Suppressor macrophage treated with lipopolysaccharide for 1 hour (primary cell): ENCODE measurements at regions not wholly inside any gene's neighbourhood (a gene's known extent, or its start where the extent isn't known, plus 50 kb on each side); places are given as distances from the start of the nearest gene placed in this dataset.

Experiments used
- DNase-seq, 3 donors: peaks; one replicate each; pipeline ENCODE4 v3.0.0-alpha.2; 2020 to 2022

GRCh38 chr4:44914748-44915147, 188.4 kb upstream of the GNPDA2 start:
- no peak for DNase-seq

GRCh38 chr4:44914223-44914622, 187.9 kb upstream of the GNPDA2 start:
- no peak for DNase-seq

GRCh38 chr4:44912980-44913379, 186.6 kb upstream of the GNPDA2 start:
- no peak for DNase-seq

GRCh38 chr4:44908565-44908964, 182.2 kb upstream of the GNPDA2 start:
- no peak for DNase-seq

GRCh38 chr4:44872246-44872645, 145.9 kb upstream of the GNPDA2 start:
- no peak for DNase-seq

- DNase-seq: no peak
Measured at GRCh38 chr4:44871133-44871532, 144.8 kb upstream of the GNPDA2 start.

- no peak for DNase-seq
Measured at GRCh38 chr4:44869985-44870384, 143.6 kb upstream of the GNPDA2 start.

GRCh38 chr4:44869222-44869882, 143.0 kb upstream of the GNPDA2 start:
- no peak for DNase-seq

- peak; percentile 26 to 67 (median 58) for DNase-seq
Measured at GRCh38 chr4:44861756-44862155, 135.4 kb upstream of the GNPDA2 start.

- no peak for DNase-seq
Measured at GRCh38 chr4:44859477-44859876, 133.1 kb upstream of the GNPDA2 start.

GRCh38 chr4:44848466-44848865, 122.1 kb upstream of the GNPDA2 start:
- no peak for DNase-seq

- no peak for DNase-seq
Measured at GRCh38 chr4:44845993-44846392, 119.6 kb upstream of the GNPDA2 start.

- no peak for DNase-seq
Measured at GRCh38 chr4:44845309-44845708, 119.0 kb upstream of the GNPDA2 start.

- no peak for DNase-seq
Measured at GRCh38 chr4:44842531-44842930, 116.2 kb upstream of the GNPDA2 start.

- DNase-seq: no peak
Measured at GRCh38 chr4:44817930-44818329, 91.6 kb upstream of the GNPDA2 start.

GRCh38 chr4:44806071-44806470, 79.7 kb upstream of the GNPDA2 start:
- DNase-seq: no peak

GRCh38 chr4:44804301-44804700, 77.9 kb upstream of the GNPDA2 start:
- no peak for DNase-seq

- DNase-seq: no peak
Measured at GRCh38 chr4:44801384-44801783, 75.0 kb upstream of the GNPDA2 start.

- no peak for DNase-seq
Measured at GRCh38 chr4:44791831-44792230, 65.5 kb upstream of the GNPDA2 start.

- no peak for DNase-seq
Measured at GRCh38 chr4:44777115-44777514, 50.8 kb upstream of the GNPDA2 start.
